K562 (cell line): ENCODE measurements at regions not wholly inside any gene's neighbourhood (a gene's known extent, or its start where the extent isn't known, plus 50 kb on each side); places are given as distances from the start of the nearest gene placed in this dataset.

ENCODE experiments used
- ATAC-seq: fragments of 200-7000 bp; cut with Tn5 transposase; 3 replicates; pipeline ENCODE4 v1.9.1; 2020; ENCODE audit warnings: moderate library complexity
- BruUV-seq: library from RNA; stranded (reverse); fragments of 400-500 nt; replicated peaks from 2 replicates; lab custom pipeline; 2021; lab: Mats Ljungman, UMichigan
- CTCF ChIA-PET: fragments of 300-600 bp; formaldehyde crosslinking; extraction: SDS; loops from one replicate; lab custom pipeline; 2021; ENCODE audit warnings: low intra/inter-chr PET ratio; lab: Yijun Ruan, JAX
- POLR2A ChIA-PET: fragments of 300-600, 350-650 bp; sonication (Branson Sonifier 250); formaldehyde crosslinking; extraction: SDS; loops from one replicate; lab custom pipeline; 2021; ENCODE audit warnings: antibody characterized with exemption, inconsistent platforms; lab: Yijun Ruan, JAX
- DNase-seq, 4 experiments: peaks; one replicate each; pipeline versions ENCODE4 v3.0.0 to v3.0.0-alpha.2; 2011 to 2018; ENCODE audit warnings: low spot score in 3 of 4, mixed read lengths in 3 of 4; ENCODE audit errors: extremely low read depth in 1 of 4
- FAIRE-seq: peaks from 2 replicates; lab custom pipeline; 2011; peaks lifted over from hg19 to GRCh38; lab: Jason Lieb, UNC
- H2AFZ ChIP-seq: 2 replicates; pipeline ENCODE4 v1.6.0; 2011; ENCODE audit warnings: low read depth, low read length, control low read depth, inconsistent platforms
- H3K27ac ChIP-seq: fragments of 200-600 bp; 3 replicates; pipeline ENCODE4 v1.8.0; 2011; ENCODE audit warnings: low read depth, mild to moderate bottlenecking, control low read depth, inconsistent platforms, low read length, moderate library complexity, mixed read lengths; ENCODE audit errors: extremely low read depth
- H3K27me3 ChIP-seq, 2 experiments: fragments of 300-600 bp in 1 of 2; 2 replicates in 1 of 2; 3 replicates in 1 of 2; pipeline versions ENCODE4 v1.6.0 to v1.8.0; 2011; ENCODE audit warnings: inconsistent platforms in 2 of 2, low read length in 2 of 2, mild to moderate bottlenecking in 1 of 2, mixed read lengths in 1 of 2, moderate library complexity in 1 of 2; ENCODE audit not compliant: control insufficient read depth in 2 of 2, insufficient read depth in 2 of 2
- H3K36me3 ChIP-seq: fragments of 300-600 bp; 3 replicates; pipeline ENCODE4 v1.8.0; 2011; ENCODE audit warnings: mild to moderate bottlenecking, low read length, inconsistent platforms; ENCODE audit not compliant: control insufficient read depth, insufficient read depth
- H3K4me1 ChIP-seq, 2 experiments: fragments of 200-600 bp in 1 of 2; replicated peaks in 1 of 2; 2 replicates in 1 of 2; 3 replicates in 1 of 2; pipeline versions ENCODE4 v1.5.1 to v1.8.0; 2011; ENCODE audit warnings: inconsistent platforms in 2 of 2, low read length in 2 of 2, mild to moderate bottlenecking in 1 of 2, mixed read lengths in 1 of 2, moderate library complexity in 1 of 2; ENCODE audit not compliant: control insufficient read depth in 2 of 2, insufficient read depth in 2 of 2
- H3K4me2 ChIP-seq: 2 replicates; pipeline ENCODE4 v1.6.1; 2011; ENCODE audit warnings: low read length, control low read depth, inconsistent platforms, mixed read lengths; ENCODE audit not compliant: insufficient read depth
- H3K4me3 ChIP-seq: fragments of 200-600 bp; sonication (generic), shearing (Covaris generic); 2 replicates; pipeline ENCODE4 v1.5.1; 2016; ENCODE audit warnings: control low read depth, inconsistent platforms
- H3K79me2 ChIP-seq: fragments of 200-600 bp; 3 replicates; pipeline ENCODE4 v1.8.0; 2011; ENCODE audit warnings: low read length, inconsistent platforms; ENCODE audit not compliant: control insufficient read depth, insufficient read depth
- H3K9ac ChIP-seq, 2 experiments: 2 replicates each; pipeline versions ENCODE4 v1.6.0 to v1.6.1; 2011; ENCODE audit warnings: low read depth in 2 of 2, low read length in 2 of 2, control low read depth in 1 of 2, inconsistent platforms in 1 of 2, mild to moderate bottlenecking in 1 of 2, mixed read lengths in 1 of 2; ENCODE audit not compliant: insufficient read depth in 1 of 2
- H3K9me1 ChIP-seq: one replicate; pipeline ENCODE4 v1.6.0; 2011; ENCODE audit warnings: inconsistent platforms, mild to moderate bottlenecking, low read length, moderate library complexity; ENCODE audit not compliant: control insufficient read depth, insufficient read depth
- H3K9me3 ChIP-seq: replicated peaks from 2 replicates; pipeline ENCODE4 v1.5.1; 2011; ENCODE audit warnings: low read depth, low read length, inconsistent platforms; ENCODE audit not compliant: control insufficient read depth, insufficient read depth
- H4K20me1 ChIP-seq: replicated peaks from 2 replicates; pipeline ENCODE4 v1.6.1; 2011; ENCODE audit warnings: low read length, inconsistent platforms, mixed read lengths; ENCODE audit not compliant: control insufficient read depth, insufficient read depth
- CBX5 ChIP-seq: IDR thresholded peaks from 2 replicates; pipeline ENCODE4 v1.6.1; 2014; ENCODE audit warnings: low read depth, borderline replicate concordance
- RBBP5 ChIP-seq: fragments of 200-600 bp; sonication (generic); IDR thresholded peaks from 2 replicates; pipeline ENCODE4 v1.6.1; 2012; ENCODE audit warnings: borderline replicate concordance, mild to moderate bottlenecking, low read length, control low read depth, inconsistent platforms; ENCODE audit not compliant: insufficient read depth, poor library complexity, severe bottlenecking
- SIRT6 ChIP-seq: IDR thresholded peaks from one replicate; pipeline ENCODE4 v1.6.1; 2012; ENCODE audit warnings: low read depth, mild to moderate bottlenecking, control low read depth, inconsistent platforms, low read length, moderate library complexity
- ZNF609 ChIP-seq: sonication (generic); formaldehyde crosslinking; IDR thresholded peaks from 2 replicates; pipeline ENCODE4 v1.8.1; 2023; ENCODE audit warnings: missing genetic modification reagents, mild to moderate bottlenecking, borderline replicate concordance
- ZNF75A ChIP-seq: fragments of 450-650 bp; formaldehyde crosslinking; IDR thresholded peaks from 2 replicates; pipeline ENCODE4 v1.4.0; 2020; ENCODE audit warnings: mild to moderate bottlenecking
- WGBS: fragments of 100-300 bp; shearing (Covaris generic); methylation state at CpG from one replicate; pipeline ENCODE4 v1.1.6; 2016; ENCODE audit warnings: low coverage, mixed read lengths; ENCODE audit not compliant: insufficient coverage; ENCODE audit errors: missing lambda C conversion rate; 5-methylcytosine and 5-hydroxymethylcytosine counted together
- in situ Hi-C: fragments of 300-500 bp; cut with MboI; formaldehyde crosslinking; loops from 4 replicates; pipeline ENCODE4 v1.15.0; 2018; ENCODE audit warnings: inconsistent platforms, mixed read lengths
- intact Hi-C: fragments of 100-400 bp; cut with micrococcal nuclease; formaldehyde crosslinking; loops from 2 replicates; pipeline ENCODE4 v1.14.2; 2022

- ChIA-PET CTCF (no interaction called here), POLR2A (interaction anchor here (0.7 kb wide), 1 partner anchor 314 kb away, joined by 4 read pairs; no protein-coding TSS in a partner anchor)
- no peak overlapping the region for H3K9ac ChIP-seq
- no peaks in the 10 kb centered on the region for H3K27me3 ChIP-seq
- ATAC-seq (peak; percentile 60), DNase-seq (peak in 1 of 4 experiments; percentile 37), FAIRE-seq (no peak)
- H3K4me2 ChIP-seq, result no peak overlapping the region
- in situ Hi-C loops, result no loop called here
- peaks cover 0 to 14% of the 10 kb centered on the region in 2 experiments; a peak in 3 of 5 replicates for H3K4me1 ChIP-seq
- WGBS, result 32% methylated on average over 2 of the region's 2 CpGs
- no peaks in the 10 kb centered on the region for H4K20me1 ChIP-seq
- H3K9me3 ChIP-seq, result peaks cover 2% of the 10 kb centered on the region; the same call in 1 of the 2 replicates
- no TSS peak for BruUV-seq
- no peaks in the 10 kb centered on the region for H3K79me2 ChIP-seq
- peak overlapping the region; percentile 37 for H2AFZ ChIP-seq
- intact Hi-C loops, result no loop called here
- H3K27ac ChIP-seq, result no peak overlapping the region; the same call in 2 of the 3 replicates
- no peaks in the 10 kb centered on the region for H3K9me1 ChIP-seq
- no peaks in the 10 kb centered on the region for H3K36me3 ChIP-seq
- H3K4me3 ChIP-seq, result no peak overlapping the region
- TF ChIP-seq SIRT6 (no peak), RBBP5 (no peak), CBX5 (no peak), ZNF75A (CRISPR knock-in tag) (peak; percentile 74; the same call in 1 of the 2 replicates), ZNF609 (no peak)
Measured at GRCh38 chr15:67900621-67901147, 60.8 kb upstream of the RNU6-1 start.
